H9 (cell line): ENCODE measurements at regions not wholly inside any gene's neighbourhood (a gene's known extent, or its start where the extent isn't known, plus 50 kb on each side); places are given as distances from the start of the nearest gene placed in this dataset.

Experiments
- DNase-seq: peaks from one replicate; pipeline ENCODE4 v3.0.0-alpha.2; 2017
- H2AFZ ChIP-seq: one replicate; pipeline ENCODE4 v1.6.1; 2013; ENCODE audit warnings: mild to moderate bottlenecking, low read length, control low read depth, moderate library complexity
- H2AK5ac ChIP-seq: 2 replicates; pipeline ENCODE4 v1.6.1; 2013; ENCODE audit warnings: low read length, control low read depth, mixed read lengths; ENCODE audit not compliant: insufficient read length
- H2BK120ac ChIP-seq: one replicate; pipeline ENCODE4 v1.6.1; 2013; ENCODE audit warnings: low read depth, mild to moderate bottlenecking, low read length, control low read depth, inconsistent platforms; ENCODE audit not compliant: poor library complexity, severe bottlenecking
- H2BK12ac ChIP-seq: 2 replicates; pipeline ENCODE4 v1.6.1; 2013; ENCODE audit warnings: low read length, control low read depth, mixed read lengths, low read depth; ENCODE audit not compliant: insufficient read length
- H2BK15ac ChIP-seq: 2 replicates; pipeline ENCODE4 v1.6.1; 2013; ENCODE audit warnings: low read depth, low read length, control low read depth
- H2BK20ac ChIP-seq: one replicate; pipeline ENCODE4 v1.6.1; 2013; ENCODE audit warnings: low read depth, mild to moderate bottlenecking, low read length, control low read depth, inconsistent platforms; ENCODE audit not compliant: poor library complexity, severe bottlenecking
- H2BK5ac ChIP-seq: 2 replicates; pipeline ENCODE4 v1.6.1; 2013; ENCODE audit warnings: low read length, control low read depth, mixed read lengths; ENCODE audit not compliant: insufficient read length
- H3K14ac ChIP-seq: 2 replicates; pipeline ENCODE4 v1.6.1; 2013; ENCODE audit warnings: low read length, control low read depth; ENCODE audit not compliant: insufficient read depth
- H3K18ac ChIP-seq: 2 replicates; pipeline ENCODE4 v1.6.1; 2013; ENCODE audit warnings: low read depth, mild to moderate bottlenecking, mixed read lengths, low read length, control low read depth; ENCODE audit not compliant: insufficient read length
- H3K23ac ChIP-seq: 2 replicates; pipeline ENCODE4 v1.6.1; 2013; ENCODE audit warnings: low read length, control low read depth, mixed read lengths, low read depth; ENCODE audit not compliant: insufficient read length
- H3K23me2 ChIP-seq: 2 replicates; pipeline ENCODE4 v1.6.1; 2013; ENCODE audit warnings: low read depth, mild to moderate bottlenecking, mixed read lengths, low read length, control low read depth; ENCODE audit not compliant: insufficient read length, poor library complexity, severe bottlenecking
- H3K27ac ChIP-seq: 2 replicates; pipeline ENCODE4 v1.5.1; 2013; ENCODE audit warnings: low read length, control low read depth, mixed read lengths, low read depth; ENCODE audit not compliant: insufficient read length
- H3K27me3 ChIP-seq: 2 replicates; pipeline ENCODE4 v1.6.1; 2013; ENCODE audit warnings: low read length, control low read depth, inconsistent platforms; ENCODE audit not compliant: insufficient read depth
- H3K4ac ChIP-seq: 2 replicates; pipeline ENCODE4 v1.6.1; 2013; ENCODE audit warnings: low read depth, mild to moderate bottlenecking, control low read depth, inconsistent platforms, low read length, moderate library complexity
- H3K4me1 ChIP-seq: 2 replicates; pipeline ENCODE4 v1.6.1; 2013; ENCODE audit warnings: low read length, control low read depth, inconsistent platforms; ENCODE audit not compliant: insufficient read depth
- H3K4me2 ChIP-seq: 2 replicates; pipeline ENCODE4 v1.6.1; 2013; ENCODE audit warnings: low read length, control low read depth, mixed read lengths; ENCODE audit not compliant: insufficient read length, insufficient read depth
- H3K56ac ChIP-seq: 2 replicates; pipeline ENCODE4 v1.6.1; 2013; ENCODE audit warnings: low read depth, mild to moderate bottlenecking, mixed read lengths, low read length, control low read depth; ENCODE audit not compliant: insufficient read length
- H3K79me1 ChIP-seq: 2 replicates; pipeline ENCODE4 v1.6.1; 2013; ENCODE audit warnings: low read depth, mild to moderate bottlenecking, moderate library complexity, low read length, control low read depth, inconsistent platforms; ENCODE audit not compliant: insufficient read depth, poor library complexity, severe bottlenecking
- H3K79me2 ChIP-seq: 2 replicates; pipeline ENCODE4 v1.6.1; 2013; ENCODE audit warnings: low read length, control low read depth, inconsistent platforms; ENCODE audit not compliant: insufficient read depth
- H3K9ac ChIP-seq: 2 replicates; pipeline ENCODE4 v1.6.1; 2013; ENCODE audit warnings: low read length, control low read depth, mixed read lengths; ENCODE audit not compliant: insufficient read length; ENCODE audit errors: extremely low read depth
- H3K9me3 ChIP-seq: one replicate; pipeline ENCODE4 v1.6.1; 2013; ENCODE audit warnings: low read depth, low read length, inconsistent platforms; ENCODE audit not compliant: control insufficient read depth
- H3T11ph ChIP-seq: one replicate; pipeline ENCODE4 v1.6.1; 2013; ENCODE audit warnings: mild to moderate bottlenecking, low read length, control low read depth, inconsistent platforms
- H4K20me1 ChIP-seq: one replicate; pipeline ENCODE4 v1.6.1; 2013; ENCODE audit not compliant: control insufficient read depth, insufficient read length, insufficient read depth
- H4K5ac ChIP-seq: 2 replicates; pipeline ENCODE4 v1.6.1; 2013; ENCODE audit warnings: low read depth, mild to moderate bottlenecking, mixed read lengths, low read length, control low read depth; ENCODE audit not compliant: insufficient read length
- H4K8ac ChIP-seq: replicated peaks from 2 replicates; pipeline ENCODE4 v1.6.1; 2013; ENCODE audit warnings: low read length, control low read depth, mixed read lengths, low read depth; ENCODE audit not compliant: insufficient read length
- H4K91ac ChIP-seq: 2 replicates; pipeline ENCODE4 v1.6.1; 2013; ENCODE audit warnings: low read depth, mild to moderate bottlenecking, moderate library complexity, mixed read lengths, low read length, control low read depth; ENCODE audit not compliant: insufficient read length
- H3K27ac Mint-ChIP-seq, 3 experiments: 2 replicates in 2 of 3; 3 replicates in 1 of 3; pipeline ENCODE4 v1.8.0; 2020 to 2021; ENCODE audit warnings: mixed read lengths in 3 of 3, mild to moderate bottlenecking in 1 of 3, moderate library complexity in 1 of 3
- H3K27me3 Mint-ChIP-seq: 2 replicates; pipeline ENCODE4 v1.8.0; 2021; ENCODE audit warnings: low read depth, mild to moderate bottlenecking, moderate library complexity, mixed read lengths
- H3K36me3 Mint-ChIP-seq, 3 experiments: 2 replicates in 2 of 3; 3 replicates in 1 of 3; pipeline ENCODE4 v1.8.0; 2020 to 2021; ENCODE audit warnings: low read depth in 3 of 3, mixed read lengths in 3 of 3; ENCODE audit not compliant: insufficient read depth in 1 of 3
- H3K4me1 Mint-ChIP-seq, 2 experiments: 2 replicates each; pipeline ENCODE4 v1.8.0; 2020; ENCODE audit warnings: mixed read lengths in 2 of 2
- H3K4me3 Mint-ChIP-seq, 2 experiments: 2 replicates in 1 of 2; 3 replicates in 1 of 2; pipeline ENCODE4 v1.8.0; 2020 to 2021; ENCODE audit warnings: mild to moderate bottlenecking in 2 of 2, mixed read lengths in 2 of 2, moderate library complexity in 1 of 2
- H3K9me3 Mint-ChIP-seq, 2 experiments: 2 replicates in 1 of 2; 3 replicates in 1 of 2; pipeline ENCODE4 v1.8.0; 2020; ENCODE audit warnings: mild to moderate bottlenecking in 2 of 2, mixed read lengths in 2 of 2, moderate library complexity in 1 of 2
- CTCF ChIP-seq: fragments of 200-600 bp; sonication (generic); conservative IDR thresholded peaks from 3 replicates; pipeline ENCODE4 v1.8.0; 2021; ENCODE audit warnings: antibody characterized with exemption, mild to moderate bottlenecking
- WGBS: extraction: QIAGEN DNeasy Blood & Tissue Kit; methylation state at CpG from one replicate; pipeline ENCODE4 v1.1.7; 2013; ENCODE audit warnings: missing lambda C conversion rate, low lambda C conversion rate, mixed read lengths; ENCODE audit not compliant: insufficient read length; ENCODE audit errors: extremely low coverage; 5-methylcytosine and 5-hydroxymethylcytosine counted together

- Mint-ChIP-seq H3K4me1 (no peaks in the 10 kb centered on the region; a peak in 1 of 4 replicates), H3K27ac (no peak overlapping the region), H3K9me3 (peaks cover 5 to 11% of the 10 kb centered on the region in 2 experiments; a peak in 3 of 5 replicates), H3K4me3 (no peak overlapping the region), H3K27me3 (no peaks in the 10 kb centered on the region), H3K36me3 (peaks cover 2 to 11% (median 3%) of the 10 kb centered on the region in 3 experiments; a peak in 3 of 7 replicates)
- no peak overlapping the region for H3K27ac ChIP-seq
- no peak overlapping the region for H2BK20ac ChIP-seq
- H4K8ac ChIP-seq = no peak overlapping the region
- no peaks in the 10 kb centered on the region for H3K27me3 ChIP-seq
- no peak for DNase-seq
- H3K79me1 ChIP-seq = no peaks in the 10 kb centered on the region
- H3K9ac ChIP-seq = no peak overlapping the region
- H2BK12ac ChIP-seq = no peak overlapping the region
- H3K23ac ChIP-seq = no peak overlapping the region
- H3K18ac ChIP-seq = no peak overlapping the region
- no peak overlapping the region for H2BK120ac ChIP-seq
- no peak overlapping the region for H4K91ac ChIP-seq
- H3K4me2 ChIP-seq = no peak overlapping the region
- H3K4me1 ChIP-seq = no peaks in the 10 kb centered on the region
- no peaks in the 10 kb centered on the region for H3K79me2 ChIP-seq
- H3K23me2 ChIP-seq = no peaks in the 10 kb centered on the region
- H3K4ac ChIP-seq = no peak overlapping the region
- no peak overlapping the region for H3K14ac ChIP-seq
- no peaks in the 10 kb centered on the region for H4K20me1 ChIP-seq
- no peak overlapping the region for H3K56ac ChIP-seq
- H3T11ph ChIP-seq = no peak overlapping the region
- no CpG with 5 or more reads among the region's 2 CpGs for WGBS
- no peak overlapping the region for H2AK5ac ChIP-seq
- no peak overlapping the region for H4K5ac ChIP-seq
- no peak overlapping the region for H2BK5ac ChIP-seq
- no peak overlapping the region for H2AFZ ChIP-seq
- no peaks in the 10 kb centered on the region for H3K9me3 ChIP-seq
- TF ChIP-seq CTCF = no peak
- H2BK15ac ChIP-seq = no peak overlapping the region
Observed at GRCh38 chr13:80740071-80740470, 399.1 kb upstream of the SPRY2 start.
